ENCODE measurements at regions not wholly inside any gene's neighbourhood (a gene's known extent, or its start where the extent isn't known, plus 50 kb on each side); places are given as distances from the start of the nearest gene placed in this dataset.

DNA sequence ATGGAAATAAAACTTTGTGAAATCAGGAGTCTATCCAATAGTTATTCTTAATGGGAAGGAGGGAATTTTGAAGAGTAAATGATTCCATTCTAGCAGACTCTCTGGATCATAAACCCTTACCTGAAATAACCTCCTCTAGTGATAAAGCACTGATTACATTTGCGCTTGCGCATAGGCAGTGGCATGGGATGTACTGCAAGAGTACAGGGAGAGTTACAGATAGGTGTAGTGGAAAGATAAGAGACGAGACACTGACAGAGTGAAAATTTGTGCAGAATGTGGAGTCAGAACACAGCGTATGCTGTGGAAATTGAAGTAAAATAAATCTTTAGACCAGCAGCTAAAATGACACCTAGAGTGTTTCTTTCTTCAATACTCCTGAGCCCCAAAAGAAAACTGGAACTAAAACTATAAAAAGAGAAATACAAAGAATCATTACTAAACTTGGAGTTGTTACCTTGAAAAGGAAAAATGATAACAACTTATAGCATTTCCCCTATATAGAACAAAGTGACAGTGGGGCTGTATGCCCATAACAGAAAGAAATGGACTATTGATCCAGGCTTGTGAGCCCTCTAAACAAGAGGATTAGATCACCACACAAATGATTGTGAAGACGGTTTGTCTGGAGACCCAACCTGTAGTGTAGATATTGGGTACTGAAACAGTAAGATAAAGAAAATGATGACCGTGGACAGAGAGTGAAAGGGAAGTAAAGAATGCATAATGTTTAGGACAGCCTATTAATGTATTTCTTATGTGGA, 1471.2 kb upstream of the NUDT12 start (continued):
- TF ChIP-seq, protein P1, sequence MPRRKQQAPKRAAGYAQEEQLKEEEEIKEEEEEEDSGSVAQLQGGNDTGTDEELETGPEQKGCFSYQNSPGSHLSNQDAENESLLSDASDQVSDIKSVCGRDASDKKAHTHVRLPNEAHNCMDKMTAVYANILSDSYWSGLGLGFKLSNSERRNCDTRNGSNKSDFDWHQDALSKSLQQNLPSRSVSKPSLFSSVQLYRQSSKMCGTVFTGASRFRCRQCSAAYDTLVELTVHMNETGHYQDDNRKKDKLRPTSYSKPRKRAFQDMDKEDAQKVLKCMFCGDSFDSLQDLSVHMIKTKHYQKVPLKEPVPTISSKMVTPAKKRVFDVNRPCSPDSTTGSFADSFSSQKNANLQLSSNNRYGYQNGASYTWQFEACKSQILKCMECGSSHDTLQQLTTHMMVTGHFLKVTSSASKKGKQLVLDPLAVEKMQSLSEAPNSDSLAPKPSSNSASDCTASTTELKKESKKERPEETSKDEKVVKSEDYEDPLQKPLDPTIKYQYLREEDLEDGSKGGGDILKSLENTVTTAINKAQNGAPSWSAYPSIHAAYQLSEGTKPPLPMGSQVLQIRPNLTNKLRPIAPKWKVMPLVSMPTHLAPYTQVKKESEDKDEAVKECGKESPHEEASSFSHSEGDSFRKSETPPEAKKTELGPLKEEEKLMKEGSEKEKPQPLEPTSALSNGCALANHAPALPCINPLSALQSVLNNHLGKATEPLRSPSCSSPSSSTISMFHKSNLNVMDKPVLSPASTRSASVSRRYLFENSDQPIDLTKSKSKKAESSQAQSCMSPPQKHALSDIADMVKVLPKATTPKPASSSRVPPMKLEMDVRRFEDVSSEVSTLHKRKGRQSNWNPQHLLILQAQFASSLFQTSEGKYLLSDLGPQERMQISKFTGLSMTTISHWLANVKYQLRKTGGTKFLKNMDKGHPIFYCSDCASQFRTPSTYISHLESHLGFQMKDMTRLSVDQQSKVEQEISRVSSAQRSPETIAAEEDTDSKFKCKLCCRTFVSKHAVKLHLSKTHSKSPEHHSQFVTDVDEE (CRISPR knock-in tag; IDR thresholded peaks at IDR 0.05), result no peak
- no peak for TF ChIP-seq ZFP3 (CRISPR knock-in tag; IDR thresholded peaks at IDR 0.05)
- TF ChIP-seq, protein P2, sequence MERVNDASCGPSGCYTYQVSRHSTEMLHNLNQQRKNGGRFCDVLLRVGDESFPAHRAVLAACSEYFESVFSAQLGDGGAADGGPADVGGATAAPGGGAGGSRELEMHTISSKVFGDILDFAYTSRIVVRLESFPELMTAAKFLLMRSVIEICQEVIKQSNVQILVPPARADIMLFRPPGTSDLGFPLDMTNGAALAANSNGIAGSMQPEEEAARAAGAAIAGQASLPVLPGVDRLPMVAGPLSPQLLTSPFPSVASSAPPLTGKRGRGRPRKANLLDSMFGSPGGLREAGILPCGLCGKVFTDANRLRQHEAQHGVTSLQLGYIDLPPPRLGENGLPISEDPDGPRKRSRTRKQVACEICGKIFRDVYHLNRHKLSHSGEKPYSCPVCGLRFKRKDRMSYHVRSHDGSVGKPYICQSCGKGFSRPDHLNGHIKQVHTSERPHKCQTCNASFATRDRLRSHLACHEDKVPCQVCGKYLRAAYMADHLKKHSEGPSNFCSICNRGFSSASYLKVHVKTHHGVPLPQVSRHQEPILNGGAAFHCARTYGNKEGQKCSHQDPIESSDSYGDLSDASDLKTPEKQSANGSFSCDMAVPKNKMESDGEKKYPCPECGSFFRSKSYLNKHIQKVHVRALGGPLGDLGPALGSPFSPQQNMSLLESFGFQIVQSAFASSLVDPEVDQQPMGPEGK (CRISPR knock-in tag; IDR thresholded peaks at IDR 0.05; ENCODE audit: borderline replicate concordance), result no peak
- no peak for TF ChIP-seq RARB (CRISPR knock-in tag; IDR thresholded peaks at IDR 0.05)

DNA sequence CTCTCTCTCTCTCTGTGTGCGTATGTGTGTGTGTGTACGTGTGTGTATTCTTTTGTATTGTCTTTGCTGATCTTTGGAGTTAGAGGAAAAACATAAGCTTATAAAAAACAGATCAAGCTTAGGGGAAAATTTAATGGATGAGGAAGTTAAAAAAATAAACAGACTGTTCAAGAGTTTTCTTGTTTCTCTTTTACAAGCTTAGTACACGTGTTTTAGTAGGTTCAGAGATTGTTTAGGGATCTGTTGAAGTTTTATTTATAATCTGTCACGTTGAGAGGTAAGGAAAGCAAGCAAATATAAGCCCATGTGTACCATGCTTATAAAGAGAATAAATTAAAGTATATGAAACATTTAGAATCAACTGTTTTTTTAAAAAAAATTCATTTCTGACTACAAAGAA, 1470.3 kb upstream of the NUDT12 start:
- ATAC-seq, result no peak
- TF ChIP-seq, protein P3, sequence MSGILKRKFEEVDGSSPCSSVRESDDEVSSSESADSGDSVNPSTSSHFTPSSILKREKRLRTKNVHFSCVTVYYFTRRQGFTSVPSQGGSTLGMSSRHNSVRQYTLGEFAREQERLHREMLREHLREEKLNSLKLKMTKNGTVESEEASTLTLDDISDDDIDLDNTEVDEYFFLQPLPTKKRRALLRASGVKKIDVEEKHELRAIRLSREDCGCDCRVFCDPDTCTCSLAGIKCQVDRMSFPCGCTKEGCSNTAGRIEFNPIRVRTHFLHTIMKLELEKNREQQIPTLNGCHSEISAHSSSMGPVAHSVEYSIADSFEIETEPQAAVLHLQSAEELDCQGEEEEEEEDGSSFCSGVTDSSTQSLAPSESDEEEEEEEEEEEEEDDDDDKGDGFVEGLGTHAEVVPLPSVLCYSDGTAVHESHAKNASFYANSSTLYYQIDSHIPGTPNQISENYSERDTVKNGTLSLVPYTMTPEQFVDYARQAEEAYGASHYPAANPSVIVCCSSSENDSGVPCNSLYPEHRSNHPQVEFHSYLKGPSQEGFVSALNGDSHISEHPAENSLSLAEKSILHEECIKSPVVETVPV (CRISPR knock-in tag; IDR thresholded peaks at IDR 0.05), result no peak
- TF ChIP-seq, protein P2 (CRISPR knock-in tag; IDR thresholded peaks at IDR 0.05; ENCODE audit: borderline replicate concordance), result no peak
- TF ChIP-seq GLIS3 (CRISPR knock-in tag; IDR thresholded peaks at IDR 0.05) (no peak), ZC3H10 (CRISPR knock-in tag; IDR thresholded peaks at IDR 0.05) (no peak), ZFP3 (CRISPR knock-in tag; IDR thresholded peaks at IDR 0.05) (no peak), ZNF8 (CRISPR knock-in tag; IDR thresholded peaks at IDR 0.05) (no peak)

DNA sequence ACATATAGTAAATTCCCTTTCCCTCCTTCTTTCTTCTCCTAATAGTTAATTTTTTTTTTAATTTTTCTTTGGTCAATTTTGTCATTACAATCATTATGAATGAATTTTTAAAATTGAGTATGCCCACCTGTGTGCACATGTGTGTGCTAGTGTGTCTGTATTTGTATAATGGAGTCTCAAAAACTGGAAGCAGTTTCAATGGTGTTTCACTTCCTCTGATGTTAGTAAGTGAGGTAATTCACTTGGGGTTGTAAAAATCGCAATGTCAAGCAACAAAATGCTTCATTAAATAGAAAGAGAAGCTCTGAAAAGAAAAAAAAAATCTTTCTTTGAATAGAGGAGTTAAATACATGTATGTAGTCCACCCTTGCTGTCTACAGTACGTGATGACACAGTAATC, 1467.6 kb upstream of the NUDT12 start:
- no peak for TF ChIP-seq CSDC2 (CRISPR knock-in tag; IDR thresholded peaks at IDR 0.05)
- no peak for TF ChIP-seq BACH2 (CRISPR knock-in tag; IDR thresholded peaks at IDR 0.05; ENCODE audit: borderline replicate concordance)
- TF ChIP-seq ZNF8 (CRISPR knock-in tag; IDR thresholded peaks at IDR 0.05), result no peak
- no peak for TF ChIP-seq OSR1 (CRISPR knock-in tag; IDR thresholded peaks at IDR 0.05)
- no peak for TF ChIP-seq TCF4 (CRISPR knock-in tag; IDR thresholded peaks at IDR 0.05; ENCODE audit: borderline replicate concordance)
- no peak for ATAC-seq

DNA sequence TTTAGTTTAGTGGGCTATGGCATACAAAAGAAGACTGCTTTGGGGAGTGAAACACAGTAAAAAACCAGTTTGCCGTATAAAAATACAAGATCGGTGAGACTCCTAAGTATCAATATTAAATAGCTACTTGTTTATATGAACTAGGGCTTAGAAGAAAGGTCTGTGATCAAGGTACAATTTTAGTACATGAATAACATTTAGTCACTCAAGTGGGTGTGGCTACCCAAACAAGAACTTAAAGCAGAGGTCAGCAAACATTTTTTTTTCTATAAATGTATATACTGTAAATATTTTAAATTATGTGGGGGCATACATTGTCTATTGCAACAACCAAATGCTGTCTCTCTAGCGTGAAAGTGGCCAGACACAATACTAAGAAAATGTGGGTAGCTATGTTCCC, 1452.5 kb upstream of the NUDT12 start:
- no peak for ATAC-seq
- no peak for TF ChIP-seq OSR1 (CRISPR knock-in tag; IDR thresholded peaks at IDR 0.05)
- no peak for TF ChIP-seq BACH2 (CRISPR knock-in tag; IDR thresholded peaks at IDR 0.05; ENCODE audit: borderline replicate concordance)
- no peak for TF ChIP-seq ESRRG (CRISPR knock-in tag; IDR thresholded peaks at IDR 0.05)
- TF ChIP-seq, protein P3 (CRISPR knock-in tag; IDR thresholded peaks at IDR 0.05), result no peak
- no peak for TF ChIP-seq ZNF8 (CRISPR knock-in tag; IDR thresholded peaks at IDR 0.05)
- TF ChIP-seq, protein P4, sequence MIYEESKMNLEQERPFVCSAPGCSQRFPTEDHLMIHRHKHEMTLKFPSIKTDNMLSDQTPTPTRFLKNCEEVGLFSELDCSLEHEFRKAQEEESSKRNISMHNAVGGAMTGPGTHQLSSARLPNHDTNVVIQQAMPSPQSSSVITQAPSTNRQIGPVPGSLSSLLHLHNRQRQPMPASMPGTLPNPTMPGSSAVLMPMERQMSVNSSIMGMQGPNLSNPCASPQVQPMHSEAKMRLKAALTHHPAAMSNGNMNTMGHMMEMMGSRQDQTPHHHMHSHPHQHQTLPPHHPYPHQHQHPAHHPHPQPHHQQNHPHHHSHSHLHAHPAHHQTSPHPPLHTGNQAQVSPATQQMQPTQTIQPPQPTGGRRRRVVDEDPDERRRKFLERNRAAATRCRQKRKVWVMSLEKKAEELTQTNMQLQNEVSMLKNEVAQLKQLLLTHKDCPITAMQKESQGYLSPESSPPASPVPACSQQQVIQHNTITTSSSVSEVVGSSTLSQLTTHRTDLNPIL (CRISPR knock-in tag; IDR thresholded peaks at IDR 0.05; ENCODE audit: low read depth), result no peak
- TF ChIP-seq, protein P2 (CRISPR knock-in tag; IDR thresholded peaks at IDR 0.05; ENCODE audit: borderline replicate concordance), result no peak
- TF ChIP-seq ARNTL (CRISPR knock-in tag; IDR thresholded peaks at IDR 0.05; ENCODE audit: borderline replicate concordance, low read depth), result no peak
- no peak for TF ChIP-seq PPARA (CRISPR knock-in tag; IDR thresholded peaks at IDR 0.05; ENCODE audit: borderline replicate concordance)
- TF ChIP-seq GLIS3 (CRISPR knock-in tag; IDR thresholded peaks at IDR 0.05), result no peak
- TF ChIP-seq ZFP3 (CRISPR knock-in tag; IDR thresholded peaks at IDR 0.05), result no peak
- TF ChIP-seq ZNF565 (CRISPR knock-in tag; conservative IDR thresholded peaks at IDR 0.05; ENCODE audit: low read depth), result no peak
